ENCODE measurements at regions not wholly inside any gene's neighbourhood (a gene's known extent, or its start where the extent isn't known, plus 50 kb on each side); places are given as distances from the start of the nearest gene placed in this dataset.

- Histone ChIP-seq H3K4me1 (ENCODE audit: insufficient read depth, low read length) (no peaks in the 10 kb centered on the region), H3K9me3 (ENCODE audit: control insufficient read depth in 1 of 2, insufficient read depth in 1 of 2, low read length in 2 of 2) (no peaks in the 10 kb centered on the region), H3K36me3 (ENCODE audit: insufficient read depth, low read length) (no peaks in the 10 kb centered on the region), H3K27ac (ENCODE audit: low read depth in 1 of 2, low read length in 2 of 2) (no peak overlapping the region), H3K4me3 (ENCODE audit: low read length) (no peak overlapping the region), H3K27me3 (ENCODE audit: control insufficient read depth in 1 of 2, insufficient read depth in 2 of 2, low read length in 2 of 2) (no peaks in the 10 kb centered on the region)
- no peak overlapping the region for H3K27ac Mint-ChIP-seq
- no peak for TF ChIP-seq CTCF (IDR thresholded peaks at IDR 0.05)
- H3K4me1 Mint-ChIP-seq (ENCODE audit: low read depth), result no peaks in the 10 kb centered on the region
- no peaks in the 10 kb centered on the region for H3K27me3 Mint-ChIP-seq
- H3K9me3 Mint-ChIP-seq, result no peaks in the 10 kb centered on the region
- no peaks in the 10 kb centered on the region for H3K36me3 Mint-ChIP-seq (ENCODE audit: low read depth)
- POLR2A ChIA-PET, result no interaction called here
- intact Hi-C loops (cut with DNase I, micrococcal nuclease), result no loop called here
- ATAC-seq (ENCODE audit: poor library complexity), result no peak
- H3K4me3 Mint-ChIP-seq, result no peak overlapping the region
- CTCF ChIA-PET, result no interaction called here
- DNase-seq, result no peak
Observed at GRCh38 chrY:17381431-17382070, 498.5 kb downstream of the CDY2B start.

DNA sequence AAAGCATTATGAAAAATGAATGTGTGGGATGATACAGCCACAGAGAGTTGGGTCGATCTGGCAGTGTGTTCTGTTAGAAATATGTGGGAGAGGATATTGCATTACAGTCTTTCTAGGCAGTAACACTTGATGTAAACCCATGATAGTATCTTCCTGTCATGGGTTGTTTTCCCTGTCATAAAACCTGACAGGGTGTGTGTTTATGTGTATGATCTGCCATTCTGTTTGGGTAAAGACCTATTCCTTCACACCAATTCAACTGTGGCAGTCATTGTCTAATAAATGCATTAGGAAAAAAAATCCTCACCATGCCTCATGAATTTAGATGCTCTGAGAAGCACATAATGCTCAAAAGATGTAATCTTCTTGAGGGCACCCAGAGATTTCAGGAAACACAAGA, 501.7 kb downstream of the CDY2B start:
- CTCF ChIA-PET, result no interaction called here
- H3K9me3 ChIP-seq (ENCODE audit: control insufficient read depth in 1 of 2, insufficient read depth in 1 of 2, low read length in 2 of 2), result no peaks in the 10 kb centered on the region
- Mint-ChIP-seq H3K4me1 (ENCODE audit: low read depth) (no peaks in the 10 kb centered on the region), H3K9me3 (no peaks in the 10 kb centered on the region), H3K27ac (no peak overlapping the region), H3K36me3 (ENCODE audit: low read depth) (no peaks in the 10 kb centered on the region), H3K27me3 (no peaks in the 10 kb centered on the region), H3K4me3 (no peak overlapping the region)
- intact Hi-C loops (cut with DNase I, micrococcal nuclease), result no loop called here
- H3K27me3 ChIP-seq (ENCODE audit: control insufficient read depth in 1 of 2, insufficient read depth in 2 of 2, low read length in 2 of 2), result no peaks in the 10 kb centered on the region
- DNase-seq (no peak), ATAC-seq (ENCODE audit: poor library complexity) (no peak)
- H3K27ac ChIP-seq (ENCODE audit: low read depth in 1 of 2, low read length in 2 of 2), result no peak overlapping the region
- POLR2A ChIA-PET, result no interaction called here
- H3K4me1 ChIP-seq (ENCODE audit: insufficient read depth, low read length), result no peaks in the 10 kb centered on the region
- no peak overlapping the region for H3K4me3 ChIP-seq (ENCODE audit: low read length)
- no peak for TF ChIP-seq CTCF (IDR thresholded peaks at IDR 0.05)
- no peaks in the 10 kb centered on the region for H3K36me3 ChIP-seq (ENCODE audit: insufficient read depth, low read length)

DNA sequence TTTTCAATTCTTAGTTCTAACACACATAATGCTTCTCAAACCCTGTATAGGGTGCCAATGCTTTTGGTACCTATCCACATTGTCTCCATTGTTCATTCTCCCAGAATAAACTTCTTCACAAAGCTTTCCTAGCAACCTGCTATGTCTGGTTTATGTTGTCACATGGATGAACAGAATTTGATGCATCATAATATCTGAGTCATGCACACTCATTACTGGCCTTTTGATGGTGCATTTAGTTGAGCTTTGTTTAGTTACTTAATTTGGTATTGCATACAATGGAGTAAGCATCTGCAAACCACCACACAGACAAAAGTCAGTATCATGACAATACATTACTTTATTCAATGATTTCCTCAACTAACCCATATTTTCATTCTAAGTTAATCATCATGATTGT, 511.6 kb downstream of the CDY2B start:
- ATAC-seq (ENCODE audit: poor library complexity) (no peak), DNase-seq (no peak)
- Histone ChIP-seq H3K27ac (ENCODE audit: low read depth in 1 of 2, low read length in 2 of 2) (no peak overlapping the region), H3K27me3 (ENCODE audit: control insufficient read depth in 1 of 2, insufficient read depth in 2 of 2, low read length in 2 of 2) (no peaks in the 10 kb centered on the region), H3K4me3 (ENCODE audit: low read length) (no peak overlapping the region), H3K9me3 (ENCODE audit: control insufficient read depth in 1 of 2, insufficient read depth in 1 of 2, low read length in 2 of 2) (no peaks in the 10 kb centered on the region), H3K4me1 (ENCODE audit: insufficient read depth, low read length) (no peaks in the 10 kb centered on the region), H3K36me3 (ENCODE audit: insufficient read depth, low read length) (no peaks in the 10 kb centered on the region)
- Mint-ChIP-seq H3K27ac (no peak overlapping the region), H3K27me3 (no peaks in the 10 kb centered on the region), H3K9me3 (no peaks in the 10 kb centered on the region), H3K36me3 (ENCODE audit: low read depth) (no peaks in the 10 kb centered on the region), H3K4me3 (no peak overlapping the region), H3K4me1 (ENCODE audit: low read depth) (no peaks in the 10 kb centered on the region)
- ChIA-PET POLR2A (no interaction called here), CTCF (no interaction called here)
- TF ChIP-seq CTCF (IDR thresholded peaks at IDR 0.05), result no peak
- intact Hi-C loops (cut with DNase I, micrococcal nuclease), result no loop called here
